GM12872 (cell line): ENCODE measurements at regions not wholly inside any gene's neighbourhood (a gene's known extent, or its start where the extent isn't known, plus 50 kb on each side); places are given as distances from the start of the nearest gene placed in this dataset.

Source experiments
- TF ChIP-seq, protein P1 (sequence below): IDR thresholded peaks from 3 replicates; pipeline ENCODE4 v1.5.1; 2011; ENCODE audit warnings: low read depth, mild to moderate bottlenecking, low read length, moderate library complexity; ENCODE audit not compliant: insufficient read depth

DNA sequence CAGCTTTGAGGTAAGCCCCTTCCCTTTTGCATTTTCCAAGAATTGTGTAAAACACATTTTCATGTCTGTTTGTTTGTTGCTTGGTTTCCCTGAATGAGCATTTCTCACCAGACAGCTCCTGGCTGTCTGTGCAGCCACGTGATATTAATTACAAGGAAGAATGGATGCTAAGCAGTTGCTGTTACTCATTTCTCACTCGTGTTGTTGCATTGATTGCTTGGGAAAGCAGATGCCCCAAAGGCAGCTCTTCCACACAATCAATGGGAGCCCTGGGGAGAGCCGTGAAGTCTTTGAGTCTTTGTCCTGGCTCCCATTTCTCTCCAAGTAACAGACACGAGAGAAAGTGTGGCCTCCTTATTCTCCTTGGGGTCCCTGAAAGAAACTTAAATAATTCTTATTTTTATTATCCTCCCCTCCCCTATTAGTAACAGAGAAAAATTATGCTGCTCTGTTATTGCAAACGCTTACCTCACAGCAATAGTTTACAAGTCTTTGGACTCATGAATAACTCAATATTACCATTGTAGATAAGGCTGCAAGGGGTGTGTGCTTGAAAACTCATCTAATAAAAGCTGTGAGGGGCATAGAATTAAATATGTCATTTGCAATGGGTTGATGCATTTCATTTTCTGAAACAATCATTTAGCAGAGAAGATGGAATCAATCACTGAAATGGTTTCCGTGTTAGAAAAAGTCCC, 127.7 kb upstream of the CAMK1G start:
- TF ChIP-seq, protein P1, sequence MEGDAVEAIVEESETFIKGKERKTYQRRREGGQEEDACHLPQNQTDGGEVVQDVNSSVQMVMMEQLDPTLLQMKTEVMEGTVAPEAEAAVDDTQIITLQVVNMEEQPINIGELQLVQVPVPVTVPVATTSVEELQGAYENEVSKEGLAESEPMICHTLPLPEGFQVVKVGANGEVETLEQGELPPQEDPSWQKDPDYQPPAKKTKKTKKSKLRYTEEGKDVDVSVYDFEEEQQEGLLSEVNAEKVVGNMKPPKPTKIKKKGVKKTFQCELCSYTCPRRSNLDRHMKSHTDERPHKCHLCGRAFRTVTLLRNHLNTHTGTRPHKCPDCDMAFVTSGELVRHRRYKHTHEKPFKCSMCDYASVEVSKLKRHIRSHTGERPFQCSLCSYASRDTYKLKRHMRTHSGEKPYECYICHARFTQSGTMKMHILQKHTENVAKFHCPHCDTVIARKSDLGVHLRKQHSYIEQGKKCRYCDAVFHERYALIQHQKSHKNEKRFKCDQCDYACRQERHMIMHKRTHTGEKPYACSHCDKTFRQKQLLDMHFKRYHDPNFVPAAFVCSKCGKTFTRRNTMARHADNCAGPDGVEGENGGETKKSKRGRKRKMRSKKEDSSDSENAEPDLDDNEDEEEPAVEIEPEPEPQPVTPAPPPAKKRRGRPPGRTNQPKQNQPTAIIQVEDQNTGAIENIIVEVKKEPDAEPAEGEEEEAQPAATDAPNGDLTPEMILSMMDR = no peak

DNA sequence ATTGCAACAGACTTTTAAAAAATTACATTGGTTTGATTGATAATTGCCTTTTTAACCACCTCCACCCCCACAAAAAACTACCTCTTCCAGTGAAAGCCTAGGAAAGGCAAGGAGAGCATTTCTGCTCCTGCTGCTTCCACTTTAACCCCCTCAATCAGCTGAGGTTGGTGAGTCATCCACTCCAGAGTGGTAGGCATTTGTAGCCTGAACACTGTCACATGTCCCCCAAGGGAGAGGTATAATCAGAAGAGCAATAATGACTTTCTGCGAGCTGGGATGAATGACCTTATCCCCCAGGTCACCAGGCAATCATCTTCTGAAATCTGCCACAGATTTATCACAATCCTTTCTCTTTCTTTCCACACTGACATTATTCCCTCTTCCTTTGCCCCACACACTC, 126.6 kb upstream of the CAMK1G start:
- TF ChIP-seq, protein P1 = no peak

DNA sequence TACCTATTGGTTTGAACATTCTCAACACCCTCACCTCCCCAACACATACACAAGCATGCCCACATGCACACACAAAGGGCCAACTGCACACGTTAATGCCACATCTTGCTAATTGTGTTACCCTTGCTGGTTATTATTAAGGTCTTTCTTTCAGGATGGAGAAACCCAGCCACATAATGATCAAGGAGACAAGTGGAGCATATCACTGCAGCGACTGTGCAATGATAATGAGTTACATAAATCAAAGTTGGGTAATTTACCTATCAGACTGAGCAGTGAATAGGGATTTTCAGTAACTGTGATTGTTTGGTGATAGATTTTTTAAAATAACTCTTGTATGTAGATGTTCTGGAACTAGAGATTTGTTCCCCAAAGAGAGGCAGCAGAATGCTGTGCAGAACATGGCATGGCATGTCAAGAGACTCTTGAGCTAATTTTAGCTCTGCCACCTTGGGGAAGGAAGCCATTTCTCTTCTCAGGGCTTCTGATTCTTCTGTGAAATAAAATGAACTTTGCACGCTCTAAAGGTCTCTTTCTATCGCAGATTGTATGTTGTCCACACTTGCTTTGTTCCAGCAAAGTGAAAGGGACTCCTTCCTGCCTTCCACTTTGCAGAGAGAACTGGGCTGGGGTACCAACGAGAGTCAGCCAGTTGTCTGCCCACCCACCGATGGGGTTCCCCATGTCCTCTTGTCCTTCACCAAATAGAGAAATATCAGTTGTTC, 126.0 kb upstream of the CAMK1G start:
- TF ChIP-seq, protein P1 = no peak

DNA sequence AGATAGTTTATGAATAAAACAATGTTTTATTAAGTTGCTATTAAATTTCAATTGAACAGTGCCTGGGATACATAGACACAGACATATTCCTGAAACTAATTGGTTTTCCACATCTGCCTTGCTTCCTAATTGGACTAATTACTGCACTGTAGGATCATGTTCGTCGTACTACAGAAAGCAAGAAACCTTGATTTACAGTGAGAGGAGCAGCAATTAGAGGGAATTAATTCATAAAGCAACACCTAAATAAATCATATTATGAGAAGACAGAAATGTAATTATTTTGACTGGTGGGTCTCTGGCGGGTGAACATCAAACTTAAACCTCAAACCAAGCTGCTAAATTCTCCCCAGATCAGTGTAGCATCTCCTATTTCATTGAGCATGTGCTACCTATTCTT, 124.6 kb upstream of the CAMK1G start:
- TF ChIP-seq, protein P1 = no peak

DNA sequence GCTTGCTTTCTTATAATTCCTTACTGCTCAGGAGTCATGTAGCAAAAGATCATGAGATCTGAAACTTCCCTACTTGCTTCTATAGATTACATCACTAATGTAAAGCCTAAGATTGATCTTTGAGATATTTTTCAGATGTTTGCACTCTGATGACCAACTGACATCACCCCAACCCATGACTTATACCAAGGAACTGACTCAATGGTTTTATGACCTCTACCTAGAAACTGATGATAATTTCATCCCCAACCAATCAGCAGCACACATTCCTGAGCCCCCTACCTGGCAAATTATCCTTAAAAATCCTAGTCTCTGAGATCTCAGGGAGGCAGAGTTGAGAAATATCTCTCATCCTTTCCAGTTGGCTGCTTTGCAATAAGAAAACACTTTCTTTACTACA, 122.3 kb upstream of the CAMK1G start:
- TF ChIP-seq, protein P1 = no peak

DNA sequence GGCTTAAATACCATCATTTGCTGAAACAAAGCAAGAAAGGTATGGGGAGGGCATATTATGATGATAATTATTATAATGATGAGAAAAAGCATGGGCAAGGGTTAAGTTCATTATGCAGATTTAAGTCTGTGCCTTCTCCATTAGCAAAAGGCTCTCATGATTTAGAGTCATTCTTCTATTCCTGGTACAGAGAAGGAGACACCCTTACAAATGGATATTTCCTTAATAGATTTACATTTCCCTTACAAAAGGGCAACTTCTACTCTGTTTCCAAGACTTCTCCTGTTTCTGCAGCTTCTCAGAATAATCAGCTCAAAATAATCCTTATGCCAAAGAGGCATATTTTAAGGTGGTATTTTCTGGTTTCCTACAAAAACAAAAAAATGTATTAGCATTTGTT, 121.1 kb upstream of the CAMK1G start:
- TF ChIP-seq, protein P1 = no peak

DNA sequence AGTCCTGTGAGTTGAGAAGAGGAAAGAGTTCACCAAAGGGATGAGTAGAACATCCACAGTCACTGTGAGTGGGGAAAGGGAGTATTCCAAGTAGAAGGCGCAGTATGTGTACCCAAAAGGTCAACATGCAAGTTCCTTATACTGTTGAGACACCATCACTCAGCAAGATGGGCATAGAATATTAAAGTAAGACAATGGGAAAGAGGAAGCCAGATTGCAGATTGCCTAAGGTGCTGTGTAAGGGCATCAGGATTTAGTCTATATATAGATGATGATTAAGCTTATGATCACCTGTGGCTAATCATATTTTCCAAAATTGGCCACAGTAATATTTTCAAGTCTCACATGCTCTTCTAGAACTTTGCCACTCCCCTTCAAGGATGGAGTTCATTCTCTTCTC, 120.1 kb upstream of the CAMK1G start:
- TF ChIP-seq, protein P1 = no peak
